H9 (cell line): ENCODE measurements at regions not wholly inside any gene's neighbourhood (a gene's known extent, or its start where the extent isn't known, plus 50 kb on each side); places are given as distances from the start of the nearest gene placed in this dataset.

Experiments used
- DNase-seq: peaks from one replicate; pipeline ENCODE4 v3.0.0-alpha.2; 2017
- H2AFZ ChIP-seq: one replicate; pipeline ENCODE4 v1.6.1; 2013; ENCODE audit warnings: mild to moderate bottlenecking, low read length, control low read depth, moderate library complexity
- H2AK5ac ChIP-seq: 2 replicates; pipeline ENCODE4 v1.6.1; 2013; ENCODE audit warnings: low read length, control low read depth, mixed read lengths; ENCODE audit not compliant: insufficient read length
- H2BK120ac ChIP-seq: one replicate; pipeline ENCODE4 v1.6.1; 2013; ENCODE audit warnings: low read depth, mild to moderate bottlenecking, low read length, control low read depth, inconsistent platforms; ENCODE audit not compliant: poor library complexity, severe bottlenecking
- H2BK12ac ChIP-seq: 2 replicates; pipeline ENCODE4 v1.6.1; 2013; ENCODE audit warnings: low read length, control low read depth, mixed read lengths, low read depth; ENCODE audit not compliant: insufficient read length
- H2BK15ac ChIP-seq: 2 replicates; pipeline ENCODE4 v1.6.1; 2013; ENCODE audit warnings: low read depth, low read length, control low read depth
- H2BK20ac ChIP-seq: one replicate; pipeline ENCODE4 v1.6.1; 2013; ENCODE audit warnings: low read depth, mild to moderate bottlenecking, low read length, control low read depth, inconsistent platforms; ENCODE audit not compliant: poor library complexity, severe bottlenecking
- H2BK5ac ChIP-seq: 2 replicates; pipeline ENCODE4 v1.6.1; 2013; ENCODE audit warnings: low read length, control low read depth, mixed read lengths; ENCODE audit not compliant: insufficient read length
- H3K14ac ChIP-seq: 2 replicates; pipeline ENCODE4 v1.6.1; 2013; ENCODE audit warnings: low read length, control low read depth; ENCODE audit not compliant: insufficient read depth
- H3K18ac ChIP-seq: 2 replicates; pipeline ENCODE4 v1.6.1; 2013; ENCODE audit warnings: low read depth, mild to moderate bottlenecking, mixed read lengths, low read length, control low read depth; ENCODE audit not compliant: insufficient read length
- H3K23ac ChIP-seq: 2 replicates; pipeline ENCODE4 v1.6.1; 2013; ENCODE audit warnings: low read length, control low read depth, mixed read lengths, low read depth; ENCODE audit not compliant: insufficient read length
- H3K23me2 ChIP-seq: 2 replicates; pipeline ENCODE4 v1.6.1; 2013; ENCODE audit warnings: low read depth, mild to moderate bottlenecking, mixed read lengths, low read length, control low read depth; ENCODE audit not compliant: insufficient read length, poor library complexity, severe bottlenecking
- H3K27ac ChIP-seq: 2 replicates; pipeline ENCODE4 v1.5.1; 2013; ENCODE audit warnings: low read length, control low read depth, mixed read lengths, low read depth; ENCODE audit not compliant: insufficient read length
- H3K27me3 ChIP-seq: 2 replicates; pipeline ENCODE4 v1.6.1; 2013; ENCODE audit warnings: low read length, control low read depth, inconsistent platforms; ENCODE audit not compliant: insufficient read depth
- H3K4ac ChIP-seq: 2 replicates; pipeline ENCODE4 v1.6.1; 2013; ENCODE audit warnings: low read depth, mild to moderate bottlenecking, control low read depth, inconsistent platforms, low read length, moderate library complexity
- H3K4me1 ChIP-seq: 2 replicates; pipeline ENCODE4 v1.6.1; 2013; ENCODE audit warnings: low read length, control low read depth, inconsistent platforms; ENCODE audit not compliant: insufficient read depth
- H3K4me2 ChIP-seq: 2 replicates; pipeline ENCODE4 v1.6.1; 2013; ENCODE audit warnings: low read length, control low read depth, mixed read lengths; ENCODE audit not compliant: insufficient read length, insufficient read depth
- H3K56ac ChIP-seq: 2 replicates; pipeline ENCODE4 v1.6.1; 2013; ENCODE audit warnings: low read depth, mild to moderate bottlenecking, mixed read lengths, low read length, control low read depth; ENCODE audit not compliant: insufficient read length
- H3K79me1 ChIP-seq: 2 replicates; pipeline ENCODE4 v1.6.1; 2013; ENCODE audit warnings: low read depth, mild to moderate bottlenecking, moderate library complexity, low read length, control low read depth, inconsistent platforms; ENCODE audit not compliant: insufficient read depth, poor library complexity, severe bottlenecking
- H3K79me2 ChIP-seq: 2 replicates; pipeline ENCODE4 v1.6.1; 2013; ENCODE audit warnings: low read length, control low read depth, inconsistent platforms; ENCODE audit not compliant: insufficient read depth
- H3K9ac ChIP-seq: 2 replicates; pipeline ENCODE4 v1.6.1; 2013; ENCODE audit warnings: low read length, control low read depth, mixed read lengths; ENCODE audit not compliant: insufficient read length; ENCODE audit errors: extremely low read depth
- H3K9me3 ChIP-seq: one replicate; pipeline ENCODE4 v1.6.1; 2013; ENCODE audit warnings: low read depth, low read length, inconsistent platforms; ENCODE audit not compliant: control insufficient read depth
- H3T11ph ChIP-seq: one replicate; pipeline ENCODE4 v1.6.1; 2013; ENCODE audit warnings: mild to moderate bottlenecking, low read length, control low read depth, inconsistent platforms
- H4K20me1 ChIP-seq: one replicate; pipeline ENCODE4 v1.6.1; 2013; ENCODE audit not compliant: control insufficient read depth, insufficient read length, insufficient read depth
- H4K5ac ChIP-seq: 2 replicates; pipeline ENCODE4 v1.6.1; 2013; ENCODE audit warnings: low read depth, mild to moderate bottlenecking, mixed read lengths, low read length, control low read depth; ENCODE audit not compliant: insufficient read length
- H4K8ac ChIP-seq: replicated peaks from 2 replicates; pipeline ENCODE4 v1.6.1; 2013; ENCODE audit warnings: low read length, control low read depth, mixed read lengths, low read depth; ENCODE audit not compliant: insufficient read length
- H4K91ac ChIP-seq: 2 replicates; pipeline ENCODE4 v1.6.1; 2013; ENCODE audit warnings: low read depth, mild to moderate bottlenecking, moderate library complexity, mixed read lengths, low read length, control low read depth; ENCODE audit not compliant: insufficient read length
- H3K27ac Mint-ChIP-seq, 3 experiments: 2 replicates in 2 of 3; 3 replicates in 1 of 3; pipeline ENCODE4 v1.8.0; 2020 to 2021; ENCODE audit warnings: mixed read lengths in 3 of 3, mild to moderate bottlenecking in 1 of 3, moderate library complexity in 1 of 3
- H3K27me3 Mint-ChIP-seq: 2 replicates; pipeline ENCODE4 v1.8.0; 2021; ENCODE audit warnings: low read depth, mild to moderate bottlenecking, moderate library complexity, mixed read lengths
- H3K36me3 Mint-ChIP-seq, 3 experiments: 2 replicates in 2 of 3; 3 replicates in 1 of 3; pipeline ENCODE4 v1.8.0; 2020 to 2021; ENCODE audit warnings: low read depth in 3 of 3, mixed read lengths in 3 of 3; ENCODE audit not compliant: insufficient read depth in 1 of 3
- H3K4me1 Mint-ChIP-seq, 2 experiments: 2 replicates each; pipeline ENCODE4 v1.8.0; 2020; ENCODE audit warnings: mixed read lengths in 2 of 2
- H3K4me3 Mint-ChIP-seq, 2 experiments: 2 replicates in 1 of 2; 3 replicates in 1 of 2; pipeline ENCODE4 v1.8.0; 2020 to 2021; ENCODE audit warnings: mild to moderate bottlenecking in 2 of 2, mixed read lengths in 2 of 2, moderate library complexity in 1 of 2
- H3K9me3 Mint-ChIP-seq, 2 experiments: 2 replicates in 1 of 2; 3 replicates in 1 of 2; pipeline ENCODE4 v1.8.0; 2020; ENCODE audit warnings: mild to moderate bottlenecking in 2 of 2, mixed read lengths in 2 of 2, moderate library complexity in 1 of 2
- whole genome bisulfite sequencing: extraction: QIAGEN DNeasy Blood & Tissue Kit; methylation state at CpG from one replicate; pipeline ENCODE4 v1.1.7; 2013; ENCODE audit warnings: missing lambda C conversion rate, low lambda C conversion rate, mixed read lengths; ENCODE audit not compliant: insufficient read length; ENCODE audit errors: extremely low coverage; 5-methylcytosine and 5-hydroxymethylcytosine counted together
- TF ChIP-seq, protein P1 (sequence below): fragments of 200-600 bp; sonication (generic); conservative IDR thresholded peaks from 3 replicates; pipeline ENCODE4 v1.8.0; 2021; ENCODE audit warnings: antibody characterized with exemption, mild to moderate bottlenecking

DNA sequence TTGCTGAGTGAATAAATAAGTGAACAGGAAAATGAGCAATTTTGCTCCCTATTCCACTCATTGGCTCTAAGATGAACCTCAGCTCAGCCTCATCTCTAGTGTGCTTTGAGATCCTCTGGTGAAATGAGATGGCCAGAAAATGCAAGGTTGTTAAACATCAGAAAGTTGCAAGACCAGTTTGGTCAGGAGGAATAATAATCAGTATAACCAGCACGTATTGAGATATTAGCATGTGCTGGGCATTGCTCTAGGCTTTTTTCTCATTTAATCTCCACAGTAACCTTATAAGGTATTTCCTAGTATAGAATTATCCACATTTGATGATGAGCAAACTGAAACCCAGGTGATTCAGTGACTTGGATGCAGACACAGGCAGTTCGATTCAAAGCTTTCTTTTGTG, 110.5 kb upstream of the PAK3 start:
- H2BK120ac ChIP-seq = no peak overlapping the region
- no peak overlapping the region for H3K9ac ChIP-seq
- no peaks in the 10 kb centered on the region for H3K27me3 Mint-ChIP-seq
- no peak overlapping the region for H2AK5ac ChIP-seq
- no peak overlapping the region for H4K5ac ChIP-seq
- no peak overlapping the region for H3K27ac ChIP-seq
- no peak overlapping the region for H2BK12ac ChIP-seq
- H3K9me3 ChIP-seq = no peaks in the 10 kb centered on the region
- no peak overlapping the region for H3K4me2 ChIP-seq
- no peak overlapping the region for H2BK20ac ChIP-seq
- H3K4me1 Mint-ChIP-seq = peaks cover 9 to 13% of the 10 kb centered on the region in 2 experiments
- no peaks in the 10 kb centered on the region for H4K20me1 ChIP-seq
- H3K18ac ChIP-seq = no peak overlapping the region
- no peaks in the 10 kb centered on the region for H3K23me2 ChIP-seq
- no peaks in the 10 kb centered on the region for H3K9me3 Mint-ChIP-seq
- H2AFZ ChIP-seq = no peak overlapping the region
- no peak overlapping the region for H2BK15ac ChIP-seq
- no peak overlapping the region for H3K14ac ChIP-seq
- no peak overlapping the region for H4K8ac ChIP-seq
- H3K4ac ChIP-seq = no peak overlapping the region
- no peak overlapping the region for H3K4me3 Mint-ChIP-seq
- H3K27me3 ChIP-seq = no peaks in the 10 kb centered on the region
- no peak overlapping the region for H4K91ac ChIP-seq
- no peak overlapping the region for H2BK5ac ChIP-seq
- no peak overlapping the region for H3K23ac ChIP-seq
- H3K36me3 Mint-ChIP-seq = no peaks in the 10 kb centered on the region
- no peak overlapping the region for H3K56ac ChIP-seq
- DNase-seq = no peak
- no peak overlapping the region for H3K27ac Mint-ChIP-seq
- H3K79me2 ChIP-seq = no peaks in the 10 kb centered on the region
- H3K79me1 ChIP-seq = no peaks in the 10 kb centered on the region
- H3K4me1 ChIP-seq = peaks cover 4% of the 10 kb centered on the region; the same call in 1 of the 2 replicates
- no peak overlapping the region for H3T11ph ChIP-seq
- TF ChIP-seq, protein P1, sequence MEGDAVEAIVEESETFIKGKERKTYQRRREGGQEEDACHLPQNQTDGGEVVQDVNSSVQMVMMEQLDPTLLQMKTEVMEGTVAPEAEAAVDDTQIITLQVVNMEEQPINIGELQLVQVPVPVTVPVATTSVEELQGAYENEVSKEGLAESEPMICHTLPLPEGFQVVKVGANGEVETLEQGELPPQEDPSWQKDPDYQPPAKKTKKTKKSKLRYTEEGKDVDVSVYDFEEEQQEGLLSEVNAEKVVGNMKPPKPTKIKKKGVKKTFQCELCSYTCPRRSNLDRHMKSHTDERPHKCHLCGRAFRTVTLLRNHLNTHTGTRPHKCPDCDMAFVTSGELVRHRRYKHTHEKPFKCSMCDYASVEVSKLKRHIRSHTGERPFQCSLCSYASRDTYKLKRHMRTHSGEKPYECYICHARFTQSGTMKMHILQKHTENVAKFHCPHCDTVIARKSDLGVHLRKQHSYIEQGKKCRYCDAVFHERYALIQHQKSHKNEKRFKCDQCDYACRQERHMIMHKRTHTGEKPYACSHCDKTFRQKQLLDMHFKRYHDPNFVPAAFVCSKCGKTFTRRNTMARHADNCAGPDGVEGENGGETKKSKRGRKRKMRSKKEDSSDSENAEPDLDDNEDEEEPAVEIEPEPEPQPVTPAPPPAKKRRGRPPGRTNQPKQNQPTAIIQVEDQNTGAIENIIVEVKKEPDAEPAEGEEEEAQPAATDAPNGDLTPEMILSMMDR = no peak
- no CpG with 5 or more reads among the region's 2 CpGs for WGBS
